ENCODE measurements at regions not wholly inside any gene's neighbourhood (a gene's known extent, or its start where the extent isn't known, plus 50 kb on each side); places are given as distances from the start of the nearest gene placed in this dataset.

- no peak overlapping the region for H3K9ac ChIP-seq (ENCODE audit: low read depth in 1 of 2, low read length in 2 of 2)
Observed at GRCh38 chr4:112082954-112083586, 62.2 kb upstream of the FAM241A start.

More at GRCh38 chr4:112082954-112083586, 62.2 kb upstream of the FAM241A start:
- Histone ChIP-seq H3K36me3 (ENCODE audit: control insufficient read depth in 4 of 4, insufficient read depth in 3 of 4, low read depth in 1 of 4, low read length in 3 of 4) (no peaks in the 10 kb centered on the region), H3K27ac (ENCODE audit: low read depth in 1 of 2, low read length in 2 of 2) (no peak overlapping the region), H3K9me3 (ENCODE audit: control insufficient read depth in 4 of 4, low read length in 3 of 4) (no peaks in the 10 kb centered on the region), H3K27me3 (ENCODE audit: control insufficient read depth in 4 of 4, insufficient read depth in 4 of 4, low read length in 3 of 4) (peaks cover 0 to 3% (median 0%) of the 10 kb centered on the region in 4 donors), H3K4me3 (ENCODE audit: low read depth in 1 of 3, low read length in 3 of 3) (no peak overlapping the region), H3K4me1 (ENCODE audit: control insufficient read depth in 4 of 4, insufficient read depth in 4 of 4, low read length in 3 of 4) (no peaks in the 10 kb centered on the region)
- no peak for TF ChIP-seq YY1 (IDR thresholded peaks at IDR 0.05)
- no peak for TF ChIP-seq SP1 (IDR thresholded peaks at IDR 0.05)
- no peak for TF ChIP-seq CTCF (IDR thresholded peaks at IDR 0.05; ENCODE audit: low read depth, low read length, missing input control)
- no peak for TF ChIP-seq MAX (IDR thresholded peaks at IDR 0.05)
- TF ChIP-seq HNF4G (IDR thresholded peaks at IDR 0.05) = no peak
- TF ChIP-seq FOXA2 (IDR thresholded peaks at IDR 0.05) = no peak
- TF ChIP-seq NR2F2 (IDR thresholded peaks at IDR 0.05) = peak; percentile 26
- TF ChIP-seq RAD21 (IDR thresholded peaks at IDR 0.05) = no peak
- TF ChIP-seq, protein P1, sequence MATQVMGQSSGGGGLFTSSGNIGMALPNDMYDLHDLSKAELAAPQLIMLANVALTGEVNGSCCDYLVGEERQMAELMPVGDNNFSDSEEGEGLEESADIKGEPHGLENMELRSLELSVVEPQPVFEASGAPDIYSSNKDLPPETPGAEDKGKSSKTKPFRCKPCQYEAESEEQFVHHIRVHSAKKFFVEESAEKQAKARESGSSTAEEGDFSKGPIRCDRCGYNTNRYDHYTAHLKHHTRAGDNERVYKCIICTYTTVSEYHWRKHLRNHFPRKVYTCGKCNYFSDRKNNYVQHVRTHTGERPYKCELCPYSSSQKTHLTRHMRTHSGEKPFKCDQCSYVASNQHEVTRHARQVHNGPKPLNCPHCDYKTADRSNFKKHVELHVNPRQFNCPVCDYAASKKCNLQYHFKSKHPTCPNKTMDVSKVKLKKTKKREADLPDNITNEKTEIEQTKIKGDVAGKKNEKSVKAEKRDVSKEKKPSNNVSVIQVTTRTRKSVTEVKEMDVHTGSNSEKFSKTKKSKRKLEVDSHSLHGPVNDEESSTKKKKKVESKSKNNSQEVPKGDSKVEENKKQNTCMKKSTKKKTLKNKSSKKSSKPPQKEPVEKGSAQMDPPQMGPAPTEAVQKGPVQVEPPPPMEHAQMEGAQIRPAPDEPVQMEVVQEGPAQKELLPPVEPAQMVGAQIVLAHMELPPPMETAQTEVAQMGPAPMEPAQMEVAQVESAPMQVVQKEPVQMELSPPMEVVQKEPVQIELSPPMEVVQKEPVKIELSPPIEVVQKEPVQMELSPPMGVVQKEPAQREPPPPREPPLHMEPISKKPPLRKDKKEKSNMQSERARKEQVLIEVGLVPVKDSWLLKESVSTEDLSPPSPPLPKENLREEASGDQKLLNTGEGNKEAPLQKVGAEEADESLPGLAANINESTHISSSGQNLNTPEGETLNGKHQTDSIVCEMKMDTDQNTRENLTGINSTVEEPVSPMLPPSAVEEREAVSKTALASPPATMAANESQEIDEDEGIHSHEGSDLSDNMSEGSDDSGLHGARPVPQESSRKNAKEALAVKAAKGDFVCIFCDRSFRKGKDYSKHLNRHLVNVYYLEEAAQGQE (IDR thresholded peaks at IDR 0.05) = no peak
- TF ChIP-seq, protein P2, sequence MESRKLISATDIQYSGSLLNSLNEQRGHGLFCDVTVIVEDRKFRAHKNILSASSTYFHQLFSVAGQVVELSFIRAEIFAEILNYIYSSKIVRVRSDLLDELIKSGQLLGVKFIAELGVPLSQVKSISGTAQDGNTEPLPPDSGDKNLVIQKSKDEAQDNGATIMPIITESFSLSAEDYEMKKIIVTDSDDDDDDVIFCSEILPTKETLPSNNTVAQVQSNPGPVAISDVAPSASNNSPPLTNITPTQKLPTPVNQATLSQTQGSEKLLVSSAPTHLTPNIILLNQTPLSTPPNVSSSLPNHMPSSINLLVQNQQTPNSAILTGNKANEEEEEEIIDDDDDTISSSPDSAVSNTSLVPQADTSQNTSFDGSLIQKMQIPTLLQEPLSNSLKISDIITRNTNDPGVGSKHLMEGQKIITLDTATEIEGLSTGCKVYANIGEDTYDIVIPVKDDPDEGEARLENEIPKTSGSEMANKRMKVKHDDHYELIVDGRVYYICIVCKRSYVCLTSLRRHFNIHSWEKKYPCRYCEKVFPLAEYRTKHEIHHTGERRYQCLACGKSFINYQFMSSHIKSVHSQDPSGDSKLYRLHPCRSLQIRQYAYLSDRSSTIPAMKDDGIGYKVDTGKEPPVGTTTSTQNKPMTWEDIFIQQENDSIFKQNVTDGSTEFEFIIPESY (IDR thresholded peaks at IDR 0.05) = no peak
- TF ChIP-seq RXRA (IDR thresholded peaks at IDR 0.05) = no peak
- TF ChIP-seq GABPA (IDR thresholded peaks at IDR 0.05 in 1 of 2, conservative IDR thresholded peaks at IDR 0.05 in 1 of 2) = no peak
- TF ChIP-seq, protein P3, sequence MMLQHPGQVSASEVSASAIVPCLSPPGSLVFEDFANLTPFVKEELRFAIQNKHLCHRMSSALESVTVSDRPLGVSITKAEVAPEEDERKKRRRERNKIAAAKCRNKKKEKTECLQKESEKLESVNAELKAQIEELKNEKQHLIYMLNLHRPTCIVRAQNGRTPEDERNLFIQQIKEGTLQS (IDR thresholded peaks at IDR 0.05) = no peak
- TF ChIP-seq FOXA1 (IDR thresholded peaks at IDR 0.05) = no peak
- TF ChIP-seq HNF4A (conservative IDR thresholded peaks at IDR 0.05) = peak in 1 of 2 donors; percentile 7
- no peak for TF ChIP-seq TAF1 (conservative IDR thresholded peaks at IDR 0.05)
- peak; percentile 18 to 83 for TF ChIP-seq JUND (IDR thresholded peaks at IDR 0.05)
- TF ChIP-seq EGR1 (IDR thresholded peaks at IDR 0.05; ENCODE audit: low read depth in 2 of 2) = no peak
- DNase-seq (ENCODE audit: low spot score) = no peak
- WGBS = 84% methylated on average over 2 of the region's 2 CpGs

All from liver (tissue), 8 donors.